Mesothelial cell of epicardium (in vitro differentiated cells): ENCODE measurements at regions not wholly inside any gene's neighbourhood (a gene's known extent, or its start where the extent isn't known, plus 50 kb on each side); places are given as distances from the start of the nearest gene placed in this dataset.

Experiments used
- DNase-seq, 2 experiments: peaks; one replicate each; pipeline ENCODE4 v3.0.0; 2021; ENCODE audit warnings: low spot score in 2 of 2; ENCODE audit not compliant: unreplicated experiment in 2 of 2
- H3K27ac Mint-ChIP-seq: 2 replicates; pipeline ENCODE4 v1.8.0; 2021; ENCODE audit warnings: mixed read lengths
- H3K27me3 Mint-ChIP-seq: 2 replicates; pipeline ENCODE4 v1.8.0; 2021; ENCODE audit warnings: low read depth, mixed read lengths
- H3K36me3 Mint-ChIP-seq: 2 replicates; pipeline ENCODE4 v1.8.0; 2021; ENCODE audit warnings: mixed read lengths
- H3K4me1 Mint-ChIP-seq: 2 replicates; pipeline ENCODE4 v1.8.0; 2021; ENCODE audit warnings: mixed read lengths
- H3K4me3 Mint-ChIP-seq: 2 replicates; pipeline ENCODE4 v1.8.0; 2021; ENCODE audit warnings: mild to moderate bottlenecking, moderate library complexity, mixed read lengths
- H3K9me3 Mint-ChIP-seq: 2 replicates; pipeline ENCODE4 v1.8.0; 2021; ENCODE audit warnings: mixed read lengths
- CTCF ChIP-seq: fragments of 200-600 bp; sonication (generic); IDR thresholded peaks from one replicate; pipeline ENCODE4 v1.5.0; 2021; ENCODE audit warnings: antibody characterized with exemption; ENCODE audit not compliant: unreplicated experiment

- Mint-ChIP-seq H3K4me1 (no peaks in the 10 kb centered on the region), H3K36me3 (no peaks in the 10 kb centered on the region), H3K9me3 (no peaks in the 10 kb centered on the region), H3K27ac (no peak overlapping the region), H3K27me3 (peaks cover 7% of the 10 kb centered on the region), H3K4me3 (no peak overlapping the region)
- DNase-seq = no peak
- TF ChIP-seq CTCF = no peak
These were observed 459.7 kb downstream of the EBF1 start for GRCh38 chr5:158639881-158640592.

GRCh38 chr5:158638396-158638795, 461.3 kb downstream of the EBF1 start:
- Mint-ChIP-seq H3K9me3 (no peaks in the 10 kb centered on the region), H3K4me1 (no peaks in the 10 kb centered on the region), H3K27me3 (peaks cover 3% of the 10 kb centered on the region), H3K27ac (no peak overlapping the region), H3K36me3 (no peaks in the 10 kb centered on the region), H3K4me3 (no peak overlapping the region)
- no peak for DNase-seq
- TF ChIP-seq CTCF = no peak

GRCh38 chr5:158637039-158637438, 462.7 kb downstream of the EBF1 start:
- peaks cover 1% of the 10 kb centered on the region for H3K27me3 Mint-ChIP-seq
- no peak for DNase-seq

GRCh38 chr5:158635565-158635964, 464.2 kb downstream of the EBF1 start:
- H3K27me3 Mint-ChIP-seq = peaks cover 4% of the 10 kb centered on the region
- H3K36me3 Mint-ChIP-seq = no peaks in the 10 kb centered on the region
- no peak for TF ChIP-seq CTCF
- DNase-seq = no peak
- H3K4me3 Mint-ChIP-seq = no peak overlapping the region
- no peaks in the 10 kb centered on the region for H3K4me1 Mint-ChIP-seq
- no peak overlapping the region for H3K27ac Mint-ChIP-seq
- no peaks in the 10 kb centered on the region for H3K9me3 Mint-ChIP-seq

More at GRCh38 chr5:158637039-158637438, 462.7 kb downstream of the EBF1 start:
- Mint-ChIP-seq H3K9me3 (no peaks in the 10 kb centered on the region), H3K36me3 (no peaks in the 10 kb centered on the region), H3K4me3 (no peak overlapping the region), H3K4me1 (no peaks in the 10 kb centered on the region), H3K27ac (no peak overlapping the region)
- TF ChIP-seq CTCF = no peak

GRCh38 chr5:158634714-158635113, 465.0 kb downstream of the EBF1 start:
- Mint-ChIP-seq H3K4me1 (no peaks in the 10 kb centered on the region), H3K36me3 (no peaks in the 10 kb centered on the region), H3K27ac (no peak overlapping the region), H3K4me3 (no peak overlapping the region), H3K9me3 (no peaks in the 10 kb centered on the region), H3K27me3 (peaks cover 9% of the 10 kb centered on the region)
- TF ChIP-seq CTCF = no peak
- DNase-seq = no peak
